ENCODE measurements at regions not wholly inside any gene's neighbourhood (a gene's known extent, or its start where the extent isn't known, plus 50 kb on each side); places are given as distances from the start of the nearest gene placed in this dataset.

GRCh38 chr11:111099028-111099713 is 146.4 kb upstream of the POU2AF2 start:
- H3K36me3 ChIP-seq = no peaks in the 10 kb centered on the region
- peaks cover 0 to 4% of the 10 kb centered on the region in 2 donors for H3K4me1 ChIP-seq
- no peak overlapping the region for H3K27ac ChIP-seq
- TF ChIP-seq CTCF (IDR thresholded peaks at IDR 0.05) = no peak
- TF ChIP-seq POLR2A (IDR thresholded peaks at IDR 0.05) = no peak
- H3K9me3 ChIP-seq = no peaks in the 10 kb centered on the region
- H3K27me3 ChIP-seq = no peaks in the 10 kb centered on the region
- intact Hi-C loops (cut with DNase I; ENCODE audit: low total_unique reads) = no loop called here
- DNase-seq = no peak
- H3K4me3 ChIP-seq = no peak overlapping the region

DNA sequence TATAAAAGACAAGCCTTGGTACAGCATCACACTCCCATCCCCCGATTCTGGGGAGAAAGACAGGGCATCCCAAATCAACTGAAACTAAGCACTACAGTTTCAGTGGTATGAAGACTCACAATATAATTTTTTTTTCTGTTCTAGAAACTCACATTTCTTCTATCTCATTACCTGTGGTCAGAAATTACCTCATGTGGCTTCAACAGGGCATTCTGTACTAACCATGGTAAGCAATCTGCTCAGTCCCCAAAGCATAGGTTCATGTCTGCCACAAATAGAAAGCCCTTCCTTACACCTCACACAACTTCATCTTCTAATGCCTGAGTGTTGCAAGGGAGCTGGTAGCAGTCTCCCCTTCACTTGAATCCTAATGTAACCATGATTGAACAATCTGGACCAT is 147.4 kb upstream of the POU2AF2 start:
- Histone ChIP-seq H3K4me3 (no peak overlapping the region), H3K27ac (no peak overlapping the region), H3K36me3 (no peaks in the 10 kb centered on the region), H3K27me3 (no peaks in the 10 kb centered on the region), H3K9me3 (no peaks in the 10 kb centered on the region), H3K4me1 (peaks cover 0 to 4% of the 10 kb centered on the region in 2 donors)
- intact Hi-C loops (cut with DNase I; ENCODE audit: low total_unique reads) = no loop called here
- DNase-seq = no peak
- TF ChIP-seq POLR2A (IDR thresholded peaks at IDR 0.05) (no peak), CTCF (IDR thresholded peaks at IDR 0.05) (no peak)

DNA sequence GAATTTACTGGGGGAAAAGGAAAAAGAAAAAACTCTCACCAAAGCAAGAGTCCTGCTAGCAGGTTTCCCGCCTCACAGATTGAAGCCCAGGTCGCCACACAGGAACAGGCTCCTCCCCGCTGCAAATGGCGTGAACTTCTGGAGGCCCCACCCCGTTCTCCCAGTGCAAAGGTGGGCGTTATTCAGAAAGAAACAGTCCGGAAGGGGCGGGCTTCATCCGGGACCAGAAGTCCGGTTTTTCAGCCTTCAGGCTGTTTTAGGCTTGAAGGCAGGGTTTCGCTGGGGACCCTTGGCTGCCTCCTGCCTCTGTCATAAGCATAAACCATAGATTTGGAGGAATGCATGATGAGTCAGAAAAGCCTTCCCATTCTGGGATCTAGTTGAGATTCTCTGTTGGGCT is 148.3 kb upstream of the POU2AF2 start:
- Histone ChIP-seq H3K9me3 (no peaks in the 10 kb centered on the region), H3K27ac (no peak overlapping the region), H3K4me1 (peaks cover 0 to 4% of the 10 kb centered on the region in 2 donors), H3K27me3 (no peaks in the 10 kb centered on the region), H3K4me3 (no peak overlapping the region), H3K36me3 (no peaks in the 10 kb centered on the region)
- peak; percentile 41 to 57 for DNase-seq
- TF ChIP-seq CTCF (IDR thresholded peaks at IDR 0.05) (no peak), POLR2A (IDR thresholded peaks at IDR 0.05) (no peak)
- intact Hi-C loops (cut with DNase I; ENCODE audit: low total_unique reads) = no loop called here

DNA sequence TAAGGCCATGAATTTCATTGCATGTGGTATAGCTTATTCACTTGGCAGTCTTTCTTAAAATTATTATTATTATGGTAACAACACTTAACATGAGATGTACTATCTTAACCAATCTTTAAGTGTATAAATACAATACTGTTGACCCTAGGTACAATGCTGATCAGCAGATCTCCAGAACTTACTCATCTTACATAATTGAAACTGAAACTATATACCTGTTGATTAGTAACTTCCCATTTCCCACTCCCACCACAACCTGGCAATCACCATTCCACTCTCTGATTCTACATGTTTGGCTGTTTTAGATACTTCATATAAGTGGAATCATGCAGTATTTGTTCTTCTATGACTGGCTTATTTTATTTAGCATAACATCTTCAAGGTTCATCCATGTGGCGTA is 150.2 kb upstream of the POU2AF2 start:
- Histone ChIP-seq H3K27ac (no peak overlapping the region), H3K27me3 (no peaks in the 10 kb centered on the region), H3K4me1 (no peaks in the 10 kb centered on the region), H3K4me3 (no peak overlapping the region), H3K9me3 (no peaks in the 10 kb centered on the region), H3K36me3 (no peaks in the 10 kb centered on the region)
- intact Hi-C loops (cut with DNase I; ENCODE audit: low total_unique reads) = no loop called here
- DNase-seq = no peak
- no peak for TF ChIP-seq POLR2A (IDR thresholded peaks at IDR 0.05)
- no peak for TF ChIP-seq CTCF (IDR thresholded peaks at IDR 0.05)

GRCh38 chr11:111093061-111093460 is 152.5 kb upstream of the POU2AF2 start:
- no peak for DNase-seq
- TF ChIP-seq CTCF (IDR thresholded peaks at IDR 0.05) = no peak
- TF ChIP-seq POLR2A (IDR thresholded peaks at IDR 0.05) = no peak
- Histone ChIP-seq H3K36me3 (no peaks in the 10 kb centered on the region), H3K27ac (no peak overlapping the region), H3K27me3 (no peaks in the 10 kb centered on the region), H3K4me3 (no peak overlapping the region), H3K4me1 (no peaks in the 10 kb centered on the region), H3K9me3 (no peaks in the 10 kb centered on the region)
- intact Hi-C loops (cut with DNase I; ENCODE audit: low total_unique reads) = no loop called here

All from uterus (tissue), 3 donors.